SK-N-MC (cell line): ENCODE measurements at regions not wholly inside any gene's neighbourhood (a gene's known extent, or its start where the extent isn't known, plus 50 kb on each side); places are given as distances from the start of the nearest gene placed in this dataset.

Source experiments
- EZH2 ChIP-seq: fragments of 200-600 bp; sonication (generic); IDR thresholded peaks from one replicate; pipeline ENCODE4 v1.6.1; 2017; ENCODE audit warnings: antibody characterized with exemption
- FOXP2 ChIP-seq: optimal IDR thresholded peaks from 2 replicates; pipeline ENCODE3; 2011; ENCODE audit warnings: mild to moderate bottlenecking, moderate library complexity; ENCODE audit not compliant: insufficient read depth; ENCODE audit errors: extremely low read length, control extremely low read depth
- POLR2AphosphoS5 ChIP-seq: IDR thresholded peaks from 2 replicates; pipeline ENCODE4 v1.6.1; 2012; ENCODE audit warnings: mild to moderate bottlenecking, low read depth, low read length, borderline replicate concordance

DNA sequence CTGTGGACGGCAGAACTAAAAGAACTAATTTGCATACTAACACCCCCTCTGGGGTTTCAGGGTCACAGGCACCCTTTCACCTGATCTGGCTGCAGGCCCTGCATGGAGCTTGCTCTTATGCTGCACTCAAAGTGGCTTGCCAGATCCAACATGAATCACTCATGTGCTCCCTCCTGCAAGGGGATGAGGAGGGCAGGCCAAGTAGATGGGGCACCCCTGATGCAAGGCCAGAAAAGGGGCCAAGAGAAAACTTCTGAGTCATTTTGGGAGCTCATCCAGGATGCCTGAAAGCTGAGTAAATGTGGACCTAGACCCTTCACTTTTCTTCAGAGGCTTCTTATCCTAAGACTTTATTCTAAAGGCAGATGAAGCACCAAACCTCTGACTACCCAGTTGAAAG is 558.5 kb upstream of the PTGER4 start:
- TF ChIP-seq EZH2: no peak
- TF ChIP-seq POLR2AphosphoS5: no peak
- TF ChIP-seq FOXP2: no peak
